ENCODE measurements at regions not wholly inside any gene's neighbourhood (a gene's known extent, or its start where the extent isn't known, plus 50 kb on each side); places are given as distances from the start of the nearest gene placed in this dataset.

- TF ChIP-seq CTCF (IDR thresholded peaks at IDR 0.05; ENCODE audit: insufficient read depth, low read depth, low read length) = no peak
- DNase-seq (ENCODE audit: low read depth) = no peak
- no peak overlapping the region for H3K4me3 ChIP-seq (ENCODE audit: low read depth, low read length)
Measured at GRCh38 chr1:214830941-214831340, 227.9 kb downstream of the CENPF start.

GRCh38 chr1:214831956-214832355 is 229.0 kb downstream of the CENPF start:
- TF ChIP-seq CTCF (IDR thresholded peaks at IDR 0.05; ENCODE audit: insufficient read depth, low read depth, low read length) = no peak
- DNase-seq (ENCODE audit: low read depth) = no peak
- no peak overlapping the region for H3K4me3 ChIP-seq (ENCODE audit: low read depth, low read length)

GRCh38 chr1:214833178-214833756 is 230.3 kb downstream of the CENPF start:
- peak; percentile 79 for DNase-seq (ENCODE audit: low read depth)
- TF ChIP-seq CTCF (IDR thresholded peaks at IDR 0.05; ENCODE audit: insufficient read depth, low read depth, low read length) = no peak

DNA sequence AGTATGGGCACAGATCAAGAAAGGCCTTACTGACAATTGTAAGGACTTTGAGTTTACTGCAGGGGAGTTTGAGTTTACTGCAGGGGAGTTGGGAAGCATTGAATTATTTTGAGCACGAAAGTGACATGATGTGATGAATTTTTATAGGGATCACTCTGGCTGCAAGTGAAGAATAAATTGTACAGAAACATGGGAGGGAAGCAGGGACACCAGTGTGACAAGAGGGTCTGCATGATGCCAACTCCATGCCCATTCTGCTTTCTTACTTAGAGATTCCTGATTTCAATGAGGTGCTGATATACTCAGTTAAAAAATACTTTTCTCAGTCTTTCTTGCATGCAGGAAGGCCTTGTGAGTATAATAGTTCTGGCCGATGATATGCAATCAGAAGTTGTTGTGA is 234.4 kb downstream of the CENPF start:
- TF ChIP-seq CTCF (IDR thresholded peaks at IDR 0.05; ENCODE audit: insufficient read depth, low read depth, low read length) = no peak
- no peak for DNase-seq (ENCODE audit: low read depth)
- no peak overlapping the region for H3K4me3 ChIP-seq (ENCODE audit: low read depth, low read length)

More at GRCh38 chr1:214833178-214833756, 230.3 kb downstream of the CENPF start:
- no peak overlapping the region for H3K4me3 ChIP-seq (ENCODE audit: low read depth, low read length)

GRCh38 chr1:214838351-214838750 is 235.4 kb downstream of the CENPF start:
- peak; percentile 72 for DNase-seq (ENCODE audit: low read depth)
- TF ChIP-seq CTCF (IDR thresholded peaks at IDR 0.05; ENCODE audit: insufficient read depth, low read depth, low read length) = no peak
- H3K4me3 ChIP-seq (ENCODE audit: low read depth, low read length) = no peak overlapping the region

DNA sequence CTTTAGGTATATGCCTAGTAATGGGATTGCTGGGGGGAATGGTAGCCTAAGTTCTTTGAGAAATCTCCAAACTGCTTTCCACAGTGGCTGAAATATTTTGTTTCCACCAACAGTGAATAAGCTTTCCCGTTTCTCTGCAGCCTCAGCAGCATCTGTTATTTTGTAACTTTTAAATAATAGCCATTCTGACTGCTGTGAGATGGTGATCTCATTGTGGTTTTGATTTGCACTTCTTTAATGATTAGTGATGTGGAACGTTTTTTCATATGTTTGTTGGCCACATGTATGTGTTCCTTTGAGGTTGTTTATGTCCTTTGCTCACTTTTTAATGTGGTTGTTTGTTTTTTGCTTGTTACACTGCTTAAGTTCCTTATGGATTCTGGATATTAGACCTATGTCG is 237.4 kb downstream of the CENPF start:
- H3K4me3 ChIP-seq (ENCODE audit: low read depth, low read length) = no peak overlapping the region
- DNase-seq (ENCODE audit: low read depth) = peak; percentile 60
- no peak for TF ChIP-seq CTCF (IDR thresholded peaks at IDR 0.05; ENCODE audit: insufficient read depth, low read depth, low read length)

DNA sequence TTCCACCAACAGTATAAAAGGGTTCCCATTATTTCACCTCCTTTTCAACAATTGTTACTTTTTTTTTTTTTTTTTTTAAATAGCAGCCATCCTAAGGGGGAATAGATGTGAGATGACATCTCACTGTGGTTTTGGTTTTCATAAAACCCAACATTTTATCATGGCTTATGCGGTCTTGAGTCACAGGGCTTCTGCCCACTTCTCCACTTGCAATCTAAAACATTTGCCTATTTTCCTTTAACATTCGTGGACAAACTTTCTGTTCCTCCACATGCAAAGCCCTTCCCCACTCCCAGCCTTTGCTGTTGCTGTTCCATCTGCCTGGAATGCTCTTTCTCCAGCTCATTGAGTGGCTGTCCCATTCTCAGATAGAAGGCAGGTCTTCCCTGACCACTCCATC is 239.7 kb upstream of the KCNK2 start:
- H3K4me3 ChIP-seq (ENCODE audit: low read depth, low read length) = no peak overlapping the region
- no peak for TF ChIP-seq CTCF (IDR thresholded peaks at IDR 0.05; ENCODE audit: insufficient read depth, low read depth, low read length)
- DNase-seq (ENCODE audit: low read depth) = no peak
